ENCODE measurements at regions not wholly inside any gene's neighbourhood (a gene's known extent, or its start where the extent isn't known, plus 50 kb on each side); places are given as distances from the start of the nearest gene placed in this dataset.
"Not testable (repeated sequence)": the region's sequence is repeated elsewhere in the genome, so short reads cannot be mapped to it uniquely, and the experiment has no call there.

- intact Hi-C loops (cut with DNase I; ENCODE audit: low total_unique reads) (no loop called here), in situ Hi-C loops (cut with MboI; ENCODE audit: low sequenced_read_pairs in 4 of 4) (no loop called here)
- H3K4me1 ChIP-seq: no peaks in the 10 kb centered on the region
- DNase-seq (no peak), ATAC-seq (no peak)
- TF ChIP-seq POLR2A (IDR thresholded peaks at IDR 0.05) (no peak), CTCF (IDR thresholded peaks at IDR 0.05 in 4 of 5, conservative IDR thresholded peaks at IDR 0.05 in 1 of 5) (no peak)
- no peaks in the 10 kb centered on the region for H3K9me3 ChIP-seq
- no peaks in the 10 kb centered on the region for H3K27me3 ChIP-seq
- H3K4me3 ChIP-seq: no peak overlapping the region
- H3K36me3 ChIP-seq: no peaks in the 10 kb centered on the region
- no peak overlapping the region for H3K27ac ChIP-seq
Observed at GRCh38 chr3:18185624-18186023, 239.5 kb downstream of the SATB1 start.

GRCh38 chr3:18182923-18183322 is 242.2 kb downstream of the SATB1 start:
- H3K36me3 ChIP-seq; H3K9me3 ChIP-seq; in situ Hi-C loops (cut with MboI; ENCODE audit: low sequenced_read_pairs in 4 of 4); intact Hi-C loops (cut with DNase I; ENCODE audit: low total_unique reads); H3K4me1 ChIP-seq; H3K4me3 ChIP-seq; DNase-seq; H3K27ac ChIP-seq; ATAC-seq; H3K27me3 ChIP-seq: not testable (repeated sequence)

DNA sequence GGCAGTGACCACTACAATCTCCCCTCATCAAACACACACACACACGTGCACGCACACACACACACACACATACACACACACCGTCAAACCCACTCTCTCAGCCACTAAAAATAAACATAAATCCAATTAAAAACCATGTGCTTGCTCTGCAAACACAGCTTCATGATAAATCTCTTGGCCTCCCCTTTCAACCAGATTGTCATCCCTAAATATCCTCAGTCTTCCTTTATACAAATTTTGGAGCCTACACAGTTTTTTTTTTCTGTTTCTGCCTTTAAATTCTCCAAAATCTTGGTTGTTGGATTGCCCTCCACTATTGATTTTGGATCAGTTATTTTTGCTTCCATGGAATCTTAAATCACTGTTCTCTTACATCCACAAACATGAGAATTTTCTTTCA is 245.6 kb downstream of the SATB1 start:
- Histone ChIP-seq H3K4me3 (no peak overlapping the region), H3K4me1 (no peaks in the 10 kb centered on the region), H3K27me3 (no peaks in the 10 kb centered on the region), H3K36me3 (no peaks in the 10 kb centered on the region), H3K27ac (no peak overlapping the region), H3K9me3 (no peaks in the 10 kb centered on the region)
- TF ChIP-seq CTCF (IDR thresholded peaks at IDR 0.05 in 4 of 5, conservative IDR thresholded peaks at IDR 0.05 in 1 of 5): no peak
- no peak for TF ChIP-seq POLR2A (IDR thresholded peaks at IDR 0.05)
- DNase-seq (no peak), ATAC-seq (no peak)
- in situ Hi-C loops (cut with MboI; ENCODE audit: low sequenced_read_pairs in 4 of 4) (no loop called here), intact Hi-C loops (cut with DNase I; ENCODE audit: low total_unique reads) (no loop called here)

DNA sequence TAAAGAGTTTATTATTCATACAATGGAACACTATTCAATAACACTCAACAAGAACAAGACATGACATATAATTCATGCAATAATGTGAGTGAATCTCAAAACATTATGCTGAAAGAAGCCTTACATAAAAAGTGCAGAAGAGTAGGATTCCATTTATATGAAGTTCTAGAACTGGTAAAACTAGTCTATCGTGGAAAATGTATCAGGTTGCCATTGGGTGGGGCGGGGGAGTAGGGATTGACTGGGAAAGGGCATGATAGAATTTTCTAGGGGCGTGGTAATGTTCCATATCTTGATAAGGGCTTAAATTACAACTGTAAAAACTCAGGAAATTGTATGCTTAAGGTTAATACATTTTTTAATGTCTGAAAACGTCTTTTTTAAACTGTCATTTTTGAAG is 247.9 kb downstream of the SATB1 start:
- in situ Hi-C loops (cut with MboI; ENCODE audit: low sequenced_read_pairs in 4 of 4) (no loop called here), intact Hi-C loops (cut with DNase I; ENCODE audit: low total_unique reads) (no loop called here)
- Histone ChIP-seq H3K27ac (no peak overlapping the region), H3K27me3 (no peaks in the 10 kb centered on the region), H3K36me3 (no peaks in the 10 kb centered on the region), H3K9me3 (no peaks in the 10 kb centered on the region), H3K4me3 (no peak overlapping the region), H3K4me1 (no peaks in the 10 kb centered on the region)
- DNase-seq: no peak
- ATAC-seq: no peak
- TF ChIP-seq CTCF (IDR thresholded peaks at IDR 0.05 in 4 of 5, conservative IDR thresholded peaks at IDR 0.05 in 1 of 5) (no peak), POLR2A (IDR thresholded peaks at IDR 0.05) (no peak)

DNA sequence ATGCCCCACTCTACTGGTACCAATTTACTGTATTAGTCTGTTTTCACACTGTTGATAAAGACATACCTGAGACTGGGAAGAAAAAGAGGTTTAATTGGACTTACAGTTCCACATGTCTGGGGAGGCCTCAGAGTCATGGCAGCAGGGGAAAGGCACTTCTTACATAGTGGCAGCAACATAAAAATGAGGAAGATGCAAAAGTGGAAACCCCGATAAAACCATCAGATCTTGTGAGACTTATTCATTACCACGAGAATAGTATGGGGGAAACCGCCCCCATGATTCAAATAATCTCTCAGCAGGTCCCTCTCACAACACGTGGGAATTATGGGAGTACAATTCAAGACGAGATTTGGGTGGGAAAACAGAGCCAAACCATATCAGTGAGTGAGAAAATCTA is 251.2 kb downstream of the SATB1 start:
- H3K4me3 ChIP-seq; H3K9me3 ChIP-seq; H3K36me3 ChIP-seq; H3K27ac ChIP-seq; intact Hi-C loops (cut with DNase I; ENCODE audit: low total_unique reads); H3K4me1 ChIP-seq; DNase-seq; H3K27me3 ChIP-seq; ATAC-seq; in situ Hi-C loops (cut with MboI; ENCODE audit: low sequenced_read_pairs in 4 of 4): not testable (repeated sequence)

GRCh38 chr3:18159681-18160080 is 265.5 kb downstream of the SATB1 start:
- DNase-seq (no peak), ATAC-seq (no peak)
- in situ Hi-C loops (cut with MboI; ENCODE audit: low sequenced_read_pairs in 4 of 4) (no loop called here), intact Hi-C loops (cut with DNase I; ENCODE audit: low total_unique reads) (no loop called here)
- Histone ChIP-seq H3K9me3 (no peaks in the 10 kb centered on the region), H3K4me3 (no peak overlapping the region), H3K27me3 (no peaks in the 10 kb centered on the region), H3K36me3 (no peaks in the 10 kb centered on the region), H3K4me1 (no peaks in the 10 kb centered on the region), H3K27ac (no peak overlapping the region)
- TF ChIP-seq POLR2A (IDR thresholded peaks at IDR 0.05): no peak
- no peak for TF ChIP-seq CTCF (IDR thresholded peaks at IDR 0.05 in 4 of 5, conservative IDR thresholded peaks at IDR 0.05 in 1 of 5)
